ENCODE measurements at regions not wholly inside any gene's neighbourhood (a gene's known extent, or its start where the extent isn't known, plus 50 kb on each side); places are given as distances from the start of the nearest gene placed in this dataset.
A peak's percentile ranks its signal among the peaks of the same experiment; 100 is the strongest.

- no peak for DNase-seq (ENCODE audit: low spot score)
Observed at GRCh38 chr14:80378084-80378690, 166.9 kb upstream of the DIO2 start.

DNA sequence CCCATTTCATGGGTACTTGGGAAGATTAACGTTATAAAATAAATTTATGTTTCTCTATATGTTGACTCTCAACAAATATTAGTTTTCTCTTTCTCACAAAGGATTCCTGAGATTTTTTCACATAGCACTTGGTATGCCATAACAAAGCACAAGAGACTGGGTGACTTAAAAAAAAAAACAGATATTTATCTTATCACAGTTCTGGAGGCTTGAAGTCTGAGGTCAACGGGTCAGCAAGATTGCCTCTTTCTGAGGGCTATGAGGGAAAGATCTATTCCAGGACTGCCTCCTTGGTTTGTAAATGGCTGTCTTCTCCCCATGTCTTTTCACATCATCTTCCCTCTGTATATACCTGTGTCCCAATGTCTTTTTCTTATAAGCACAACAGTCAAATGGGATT, 153.5 kb upstream of the DIO2 start:
- no peak for DNase-seq (ENCODE audit: low spot score)

- peak; percentile 39 for DNase-seq (ENCODE audit: low spot score)
Observed at GRCh38 chr14:80364274-80364673, 153.0 kb upstream of the DIO2 start.

- DNase-seq (ENCODE audit: low spot score), result no peak
Observed at GRCh38 chr14:80358112-80358511, 146.8 kb upstream of the DIO2 start.

- DNase-seq (ENCODE audit: low spot score), result peak; percentile 27
Observed at GRCh38 chr14:80356413-80356812, 145.1 kb upstream of the DIO2 start.

DNA sequence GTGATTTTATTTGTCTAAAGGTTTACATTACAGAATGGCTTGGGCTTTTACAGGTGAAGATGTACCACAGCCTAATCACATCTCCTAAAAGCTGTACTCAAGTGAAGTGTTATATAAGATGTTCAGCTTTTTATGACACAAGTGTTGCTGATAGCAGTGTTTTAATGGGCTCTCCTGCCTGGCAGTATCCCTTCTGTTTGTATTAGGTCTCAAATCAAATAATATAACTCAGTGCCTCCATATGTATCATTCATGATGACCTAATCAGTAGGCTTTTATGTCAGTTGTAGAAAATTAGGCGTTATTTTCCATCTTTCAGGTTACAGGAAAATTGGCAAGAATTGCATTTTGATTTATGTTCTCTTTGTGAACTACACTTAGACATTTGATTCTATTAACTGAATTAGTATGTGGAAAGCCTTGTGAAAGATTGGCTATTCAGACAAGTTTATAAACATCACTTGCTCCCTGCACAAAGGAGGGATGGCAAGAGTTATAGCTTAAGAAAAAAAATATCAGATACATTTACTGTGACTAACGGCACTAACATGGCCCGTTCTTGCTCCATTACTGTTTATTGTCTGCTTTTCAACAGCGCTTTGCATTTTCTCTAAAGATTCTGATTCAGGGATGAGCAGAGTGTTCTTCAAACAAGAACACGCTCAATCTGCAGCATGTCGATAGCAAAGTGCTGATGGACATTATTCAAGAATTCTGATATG, 143.7 kb upstream of the DIO2 start:
- DNase-seq (ENCODE audit: low spot score), result no peak

DNA sequence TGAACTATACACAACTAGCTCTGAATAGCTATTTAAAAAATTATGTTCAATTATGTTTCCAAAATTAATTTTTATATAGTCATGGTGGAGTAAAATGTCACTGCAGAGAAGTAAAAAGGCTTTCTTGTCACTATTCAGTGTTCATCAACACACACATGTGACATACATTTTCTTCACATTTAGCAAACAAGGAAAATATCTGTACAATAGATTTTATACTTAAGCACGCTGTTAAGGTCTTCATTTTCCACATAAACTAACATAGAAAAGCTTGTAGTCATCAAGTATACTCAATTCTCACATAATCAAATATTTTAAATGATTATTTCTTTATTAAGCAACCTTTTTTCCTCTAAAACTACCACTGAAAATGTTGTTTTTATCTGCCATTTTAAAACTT, 141.2 kb upstream of the DIO2 start:
- DNase-seq (ENCODE audit: low spot score), result no peak

- DNase-seq (ENCODE audit: low spot score), result no peak
Observed at GRCh38 chr14:80350707-80351106, 139.4 kb upstream of the DIO2 start.

- DNase-seq (ENCODE audit: low spot score), result no peak
Observed at GRCh38 chr14:80346395-80346794, 135.1 kb upstream of the DIO2 start.

DNA sequence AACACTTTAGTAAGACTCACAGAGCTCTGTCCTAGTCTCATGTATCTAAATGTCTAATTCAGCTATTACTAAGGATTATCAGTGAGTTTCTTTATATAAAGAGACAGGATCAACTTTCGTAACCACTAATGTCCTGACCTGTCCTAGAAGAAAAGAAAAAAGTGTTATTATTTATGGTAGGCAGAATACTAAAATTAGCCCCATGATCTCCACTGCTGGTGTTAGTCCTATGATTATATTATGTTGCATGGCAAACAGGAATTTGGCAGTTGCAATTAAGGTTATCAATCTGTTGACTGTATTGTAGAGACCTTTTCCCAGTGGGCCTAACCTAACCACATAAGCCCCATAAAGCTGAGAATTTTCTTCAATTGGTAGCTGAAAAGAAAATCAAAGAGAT, 132.9 kb upstream of the DIO2 start:
- DNase-seq (ENCODE audit: low spot score), result no peak

GRCh38 chr14:80336608-80337106, 125.4 kb upstream of the DIO2 start:
- DNase-seq (ENCODE audit: low spot score), result no peak

DNA sequence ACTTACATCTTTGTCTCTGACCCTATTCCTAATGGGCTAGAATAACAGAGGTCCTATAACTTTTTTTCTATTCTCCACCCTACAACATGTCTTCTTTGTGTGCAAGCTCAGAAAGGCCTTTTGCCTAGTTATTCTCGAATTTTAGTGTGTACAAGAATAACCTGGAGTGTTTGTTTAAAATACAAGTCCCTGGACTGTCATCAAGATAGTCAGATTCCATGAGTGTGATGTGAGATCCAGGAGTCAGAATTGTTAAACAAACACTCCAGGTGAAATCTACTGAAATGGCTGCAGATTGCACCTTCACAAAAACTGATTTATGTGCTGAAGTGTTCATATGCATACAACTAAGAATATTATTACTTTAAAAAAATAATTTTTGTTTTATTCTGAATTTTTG, 114.4 kb upstream of the DIO2 start:
- DNase-seq (ENCODE audit: low spot score), result no peak

DNA sequence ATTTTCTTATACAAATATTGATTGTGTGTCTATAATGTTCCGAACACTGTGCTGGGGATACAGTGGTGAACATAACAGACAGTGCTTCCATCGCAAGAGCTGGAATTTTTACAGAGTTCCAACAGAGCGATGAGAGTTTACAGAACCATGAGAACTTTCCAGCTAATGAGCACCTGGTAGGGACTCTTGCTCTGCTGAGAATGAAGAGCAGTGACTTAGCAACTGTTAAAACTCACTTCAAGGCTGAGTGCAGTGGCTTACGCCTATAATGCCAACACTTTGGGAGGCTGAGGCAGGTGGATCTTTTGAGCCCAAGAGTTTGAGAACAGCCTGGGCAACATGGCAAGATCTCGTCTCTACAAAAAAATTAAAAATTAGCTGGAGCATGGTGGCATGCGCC, 113.8 kb upstream of the DIO2 start:
- no peak for DNase-seq (ENCODE audit: low spot score)

- DNase-seq (ENCODE audit: low spot score), result no peak
Observed at GRCh38 chr14:80324649-80325048, 113.3 kb upstream of the DIO2 start.

DNA sequence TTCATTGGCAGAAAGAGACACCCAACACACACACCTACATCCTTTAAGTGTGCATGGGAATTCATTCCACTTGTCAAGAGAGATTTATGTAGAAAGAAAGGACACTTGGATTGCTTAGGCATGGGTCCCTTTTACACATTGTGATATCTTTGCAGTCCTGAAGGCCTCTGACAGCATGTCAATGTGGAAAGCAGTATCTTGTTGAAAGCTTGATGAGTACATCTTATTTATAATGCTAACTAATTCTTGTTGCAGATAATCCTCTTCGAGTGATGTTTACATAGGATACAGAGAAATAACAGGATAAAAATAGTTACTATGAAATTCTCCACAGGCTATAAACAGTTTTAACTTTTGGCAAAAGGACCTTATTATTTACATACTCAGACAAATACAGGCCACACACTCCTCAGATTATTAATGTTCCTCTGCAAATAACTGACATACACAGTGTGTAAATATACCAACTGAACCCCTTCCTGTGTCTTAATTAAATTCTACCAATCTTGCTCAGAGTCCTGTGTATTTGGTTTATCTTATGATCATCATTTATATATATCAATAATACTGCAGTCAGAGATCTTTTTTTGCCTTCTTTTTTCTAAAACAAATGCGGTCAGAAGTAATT, 111.8 kb upstream of the DIO2 start:
- no peak for DNase-seq (ENCODE audit: low spot score)

- DNase-seq (ENCODE audit: low spot score), result no peak
Observed at GRCh38 chr14:80316441-80316840, 105.1 kb upstream of the DIO2 start.

DNA sequence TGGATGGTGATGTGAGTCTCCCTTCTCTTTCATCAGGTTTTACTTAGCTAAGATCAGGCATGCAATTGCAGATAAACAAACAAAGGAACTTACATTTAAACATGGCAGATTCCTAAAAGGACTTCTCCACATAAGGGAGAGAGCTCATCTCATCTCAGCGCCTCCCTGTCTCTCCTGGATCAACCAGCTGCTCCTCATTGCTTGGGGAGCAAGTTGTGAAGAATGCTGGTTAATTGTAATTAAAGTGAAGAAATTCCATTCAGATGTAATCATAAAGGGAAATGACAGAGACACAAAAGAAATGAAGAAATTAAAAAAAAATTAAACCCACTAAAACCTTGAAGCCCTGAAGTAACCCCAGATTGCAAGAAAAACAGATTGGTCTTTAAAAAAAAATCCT, 104.4 kb upstream of the DIO2 start:
- no peak for DNase-seq (ENCODE audit: low spot score)

GRCh38 chr14:80313806-80314205, 102.5 kb upstream of the DIO2 start:
- no peak for DNase-seq (ENCODE audit: low spot score)

DNA sequence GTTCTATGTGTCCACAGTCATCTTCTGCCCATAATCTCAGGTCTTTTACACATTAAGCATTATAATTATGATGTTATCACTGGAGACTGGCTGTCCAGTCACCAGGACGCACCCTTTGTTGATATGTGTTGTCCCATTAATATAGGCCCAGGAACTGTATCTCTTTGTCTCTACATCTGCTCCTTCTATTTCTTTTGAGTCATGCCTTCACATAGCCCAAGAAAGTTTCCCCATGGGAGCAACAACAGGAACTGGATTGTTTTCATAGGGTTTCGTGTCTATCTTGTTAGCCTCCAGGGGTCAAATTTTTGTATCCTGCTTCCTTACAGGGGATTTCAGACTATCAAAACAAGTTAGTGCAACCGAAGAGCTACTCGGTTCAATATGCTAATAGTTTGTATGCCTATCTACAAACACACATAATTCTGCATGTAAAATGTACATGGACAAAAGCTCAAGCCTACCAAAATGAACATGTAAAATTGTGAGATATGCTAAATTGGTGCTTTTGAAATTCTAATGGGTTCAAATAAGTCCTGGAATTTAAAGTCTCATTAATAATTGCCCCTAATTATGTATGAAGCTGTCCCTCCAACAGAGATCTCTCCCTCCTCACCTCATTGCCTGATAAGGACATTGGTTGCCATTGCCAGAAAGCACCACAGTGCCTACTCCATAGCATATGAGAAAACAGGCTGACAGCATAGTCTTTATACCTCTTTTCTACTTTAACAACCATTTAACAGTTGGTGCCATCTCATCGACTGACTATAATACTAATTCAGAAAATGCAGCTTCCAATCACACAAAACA, 99.8 kb upstream of the DIO2 start:
- DNase-seq (ENCODE audit: low spot score), result no peak

DNA sequence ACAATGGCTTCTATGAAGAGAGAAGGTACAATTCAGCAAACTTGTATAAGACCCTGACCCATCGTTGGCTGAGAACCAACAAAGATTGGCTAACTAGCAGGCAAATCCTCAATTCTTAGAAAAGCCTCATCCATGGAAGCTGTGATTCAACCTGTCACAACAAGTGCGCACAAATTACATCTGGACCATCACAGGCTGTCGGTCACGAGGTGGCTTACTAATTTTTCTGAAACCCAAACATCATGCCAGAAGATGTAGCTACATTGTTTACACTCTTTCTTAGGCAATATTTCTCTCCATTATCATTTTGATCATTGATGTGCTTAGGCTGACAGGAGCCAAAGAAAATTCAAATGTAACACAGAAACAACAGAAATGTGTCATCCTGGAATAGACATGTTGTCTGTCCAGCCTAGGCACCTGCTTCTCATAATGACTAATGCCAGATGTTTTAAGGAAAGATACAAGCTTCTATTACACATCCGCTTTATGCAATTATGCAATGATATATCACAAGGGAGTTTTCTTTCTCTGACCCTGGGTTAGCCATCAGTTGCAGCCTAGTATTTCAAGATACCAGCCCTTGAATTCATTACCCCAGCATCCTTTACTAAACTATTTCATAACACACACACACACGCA, 92.9 kb upstream of the DIO2 start:
- no peak for DNase-seq (ENCODE audit: low spot score)

DNA sequence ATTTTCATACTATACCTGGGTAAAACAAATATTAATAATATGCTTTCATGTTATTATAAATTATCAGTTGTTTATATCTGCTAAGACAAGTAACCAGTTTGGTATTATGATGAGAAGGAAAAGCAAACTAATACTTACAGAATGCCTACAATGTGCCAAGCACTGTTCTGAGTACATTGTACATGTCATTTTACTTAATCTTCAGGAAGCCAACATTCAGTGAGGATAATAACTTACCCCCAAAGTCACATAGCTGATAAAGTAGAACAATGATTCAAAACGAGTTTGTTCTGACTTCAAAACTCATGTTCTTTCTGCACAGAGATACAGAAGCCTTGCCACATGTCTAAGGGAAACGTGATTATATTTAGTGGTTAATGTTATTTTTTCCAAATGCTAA, 89.0 kb upstream of the DIO2 start:
- DNase-seq (ENCODE audit: low spot score), result no peak

GRCh38 chr14:80298491-80299017, 87.2 kb upstream of the DIO2 start:
- DNase-seq (ENCODE audit: low spot score), result no peak

Measured in NAMALWA (cell line).